H1 (cell line): ENCODE measurements at regions not wholly inside any gene's neighbourhood (a gene's known extent, or its start where the extent isn't known, plus 50 kb on each side); places are given as distances from the start of the nearest gene placed in this dataset.

ENCODE experiments used
- CTCF ChIA-PET: fragments of 300-600 bp; sonication (Branson Sonifier 250); formaldehyde crosslinking; loops from one replicate; lab custom pipeline; 2021; ENCODE audit not compliant: partially characterized antibody; lab: Charles Lee
- POLR2A ChIA-PET: fragments of 300-600 bp; sonication (Branson Sonifier 250); formaldehyde crosslinking; loops from one replicate; lab custom pipeline; 2021; ENCODE audit warnings: inconsistent platforms; ENCODE audit not compliant: partially characterized antibody; lab: Charles Lee
- DNase-seq, 2 experiments: peaks; one replicate each; pipeline versions ENCODE4 v3.0.0 to v3.0.0-alpha.2; 2010 to 2022; ENCODE audit warnings: low spot score in 2 of 2, low read depth in 1 of 2, mixed read lengths in 1 of 2
- FAIRE-seq: peaks from 2 replicates; lab custom pipeline; 2011; peaks lifted over from hg19 to GRCh38; lab: Jason Lieb, UNC
- H2AFZ ChIP-seq: 2 replicates; pipeline ENCODE4 v1.8.1; 2012; ENCODE audit warnings: low read length, inconsistent platforms
- H2AK5ac ChIP-seq: 2 replicates; pipeline ENCODE4 v1.6.1; 2013; ENCODE audit warnings: low read depth, low read length
- H2BK120ac ChIP-seq: replicated peaks from 2 replicates; pipeline ENCODE3; 2013; ENCODE audit warnings: low read depth, low read length, inconsistent platforms
- H2BK12ac ChIP-seq: 2 replicates; pipeline ENCODE4 v1.6.1; 2013; ENCODE audit warnings: low read depth, low read length
- H2BK15ac ChIP-seq: 2 replicates; pipeline ENCODE4 v1.6.1; 2013; ENCODE audit warnings: low read length
- H2BK20ac ChIP-seq: 2 replicates; pipeline ENCODE4 v1.6.1; 2013; ENCODE audit warnings: low read length
- H2BK5ac ChIP-seq: 2 replicates; pipeline ENCODE4 v1.6.1; 2013; ENCODE audit warnings: low read depth, low read length
- H3K14ac ChIP-seq: 2 replicates; pipeline ENCODE4 v1.6.1; 2013; ENCODE audit warnings: inconsistent platforms; ENCODE audit not compliant: insufficient read length
- H3K18ac ChIP-seq: 2 replicates; pipeline ENCODE4 v1.6.1; 2013; ENCODE audit warnings: low read length; ENCODE audit errors: extremely low read depth
- H3K23ac ChIP-seq: 2 replicates; pipeline ENCODE4 v1.6.1; 2013; ENCODE audit warnings: inconsistent platforms; ENCODE audit not compliant: insufficient read length
- H3K23me2 ChIP-seq: 2 replicates; pipeline ENCODE4 v1.6.1; 2013; ENCODE audit warnings: low read depth, low read length
- H3K27ac ChIP-seq: 2 replicates; pipeline ENCODE4 v1.6.1; 2011; ENCODE audit warnings: low read depth, low read length, inconsistent platforms
- H3K27me3 ChIP-seq, 4 experiments: replicated peaks in 1 of 4; 1 replicate in 1 of 4; 2 replicates in 3 of 4; pipeline versions ENCODE4 v1.6.1 to v1.8.1; 2011 to 2013; ENCODE audit warnings: low read length in 3 of 4, mild to moderate bottlenecking in 3 of 4, inconsistent platforms in 2 of 4, mixed read lengths in 2 of 4, moderate library complexity in 1 of 4; ENCODE audit not compliant: control insufficient read depth in 3 of 4, insufficient read depth in 3 of 4; ENCODE audit errors: extremely low read depth in 1 of 4
- H3K36me3 ChIP-seq, 4 experiments: 2 replicates each; pipeline versions ENCODE4 v1.6.1 to v1.8.1; 2011 to 2013; ENCODE audit warnings: mild to moderate bottlenecking in 4 of 4, low read length in 3 of 4, moderate library complexity in 2 of 4, control low read depth in 1 of 4, inconsistent platforms in 1 of 4; ENCODE audit not compliant: insufficient read depth in 4 of 4, control insufficient read depth in 2 of 4
- H3K4ac ChIP-seq: replicated peaks from 2 replicates; pipeline ENCODE3; 2013; ENCODE audit warnings: low read length, low read depth, mixed read lengths, inconsistent platforms; ENCODE audit not compliant: insufficient read length
- H3K4me1 ChIP-seq, 4 experiments: replicated peaks in 1 of 4; 1 replicate in 1 of 4; 2 replicates in 3 of 4; pipeline versions ENCODE4 v1.6.1 to v1.8.1; 2011 to 2013; ENCODE audit warnings: low read length in 3 of 4, inconsistent platforms in 2 of 4, mixed read lengths in 1 of 4; ENCODE audit not compliant: insufficient read depth in 4 of 4, control insufficient read depth in 3 of 4
- H3K4me2 ChIP-seq, 2 experiments: 2 replicates each; pipeline versions ENCODE4 v1.6.1 to v1.8.1; 2011 to 2013; ENCODE audit warnings: low read depth in 2 of 2, low read length in 2 of 2, control low read depth in 1 of 2, inconsistent platforms in 1 of 2, mild to moderate bottlenecking in 1 of 2; ENCODE audit not compliant: insufficient read depth in 1 of 2
- H3K4me3 ChIP-seq, 4 experiments: fragments of 200-600, 300-600 bp in 1 of 4; sonication (generic), shearing (Covaris generic), sonication (Bioruptor Twin) in 1 of 4; 2 replicates each; pipeline versions ENCODE4 v1.5.1 to v1.8.1; 2011 to 2016; ENCODE audit warnings: low read length in 4 of 4, low read depth in 3 of 4, control low read depth in 2 of 4, inconsistent platforms in 2 of 4, mild to moderate bottlenecking in 2 of 4, mixed read lengths in 1 of 4, moderate library complexity in 1 of 4; ENCODE audit not compliant: insufficient read depth in 2 of 4; ENCODE audit errors: extremely low read depth in 1 of 4
- H3K56ac ChIP-seq: replicated peaks from 2 replicates; pipeline ENCODE3; 2013; ENCODE audit warnings: low read depth, mild to moderate bottlenecking, mixed read lengths, low read length, inconsistent platforms; ENCODE audit not compliant: insufficient read length
- H3K79me1 ChIP-seq: 2 replicates; pipeline ENCODE4 v1.6.1; 2013; ENCODE audit warnings: low read depth, low read length, control low read depth
- H3K79me2 ChIP-seq, 2 experiments: 2 replicates each; pipeline versions ENCODE4 v1.6.1 to v1.8.1; 2012 to 2013; ENCODE audit warnings: low read length in 2 of 2, mild to moderate bottlenecking in 2 of 2, inconsistent platforms in 1 of 2; ENCODE audit not compliant: insufficient read depth in 2 of 2, control insufficient read depth in 1 of 2
- H3K9ac ChIP-seq, 4 experiments: replicated peaks in 1 of 4; 1 replicate in 1 of 4; 2 replicates in 3 of 4; pipeline versions ENCODE4 v1.6.1 to v1.8.1; 2011 to 2013; ENCODE audit warnings: low read depth in 3 of 4, low read length in 3 of 4, control low read depth in 2 of 4, mild to moderate bottlenecking in 2 of 4, moderate library complexity in 2 of 4, inconsistent platforms in 1 of 4; ENCODE audit errors: extremely low read depth in 1 of 4
- H3K9me3 ChIP-seq, 2 experiments: 2 replicates each; pipeline versions ENCODE4 v1.6.1 to v1.8.1; 2012 to 2013; ENCODE audit warnings: mild to moderate bottlenecking in 2 of 2, moderate library complexity in 2 of 2, control low read depth in 1 of 2, inconsistent platforms in 1 of 2, low read depth in 1 of 2, low read length in 1 of 2, mixed read lengths in 1 of 2; ENCODE audit not compliant: insufficient read depth in 2 of 2
- H4K20me1 ChIP-seq, 2 experiments: replicated peaks in 1 of 2; 2 replicates each; pipeline versions ENCODE3 to v1.8.1; 2011 to 2013; ENCODE audit warnings: inconsistent platforms in 2 of 2, low read length in 2 of 2, mild to moderate bottlenecking in 1 of 2; ENCODE audit not compliant: insufficient read depth in 2 of 2, control insufficient read depth in 1 of 2
- H4K5ac ChIP-seq: 2 replicates; pipeline ENCODE4 v1.6.1; 2013; ENCODE audit warnings: low read length, low read depth, mixed read lengths, inconsistent platforms; ENCODE audit not compliant: insufficient read length
- H4K8ac ChIP-seq: 2 replicates; pipeline ENCODE4 v1.8.0; 2013; ENCODE audit warnings: mild to moderate bottlenecking, moderate library complexity, low read length, inconsistent platforms; ENCODE audit not compliant: insufficient read depth; ENCODE audit errors: extremely low read depth
- H4K91ac ChIP-seq: replicated peaks from 2 replicates; pipeline ENCODE3; 2013; ENCODE audit warnings: low read length, mixed read lengths, inconsistent platforms; ENCODE audit not compliant: insufficient read length
- ASH2L ChIP-seq: fragments of 200-600, 300-600 bp; sonication (generic); IDR thresholded peaks from one replicate; pipeline ENCODE4 v1.7.1; 2017; ENCODE audit warnings: low read length
- CEBPB ChIP-seq: IDR thresholded peaks from 2 replicates; pipeline ENCODE4 v1.6.1; 2012; ENCODE audit warnings: low read depth, low read length
- EGR1 ChIP-seq: IDR thresholded peaks from 2 replicates; pipeline ENCODE4 v1.6.1; 2011; ENCODE audit warnings: low read depth, low read length, borderline replicate concordance
- POU5F1 ChIP-seq: IDR thresholded peaks from 2 replicates; pipeline ENCODE4 v1.6.1; 2011; ENCODE audit warnings: low read depth, mild to moderate bottlenecking, low read length, moderate library complexity
- RAD21 ChIP-seq, 2 experiments: IDR thresholded peaks in 1 of 2; conservative IDR thresholded peaks in 1 of 2; 2 replicates each; pipeline ENCODE4 v1.6.1; 2011; ENCODE audit warnings: low read depth in 2 of 2, low read length in 2 of 2, improper control_type of control experiment in 1 of 2, inconsistent platforms in 1 of 2, mild to moderate bottlenecking in 1 of 2, moderate library complexity in 1 of 2
- SP2 ChIP-seq: IDR thresholded peaks from 2 replicates; pipeline ENCODE4 v1.6.1; 2012; ENCODE audit warnings: mild to moderate bottlenecking, low read length, inconsistent platforms
- TCF12 ChIP-seq: IDR thresholded peaks from 2 replicates; pipeline ENCODE4 v1.6.1; 2011; ENCODE audit warnings: low read depth, mild to moderate bottlenecking, low read length
- TEAD4 ChIP-seq: IDR thresholded peaks from 2 replicates; pipeline ENCODE4 v1.6.1; 2012; ENCODE audit warnings: low read depth, low read length, inconsistent platforms, mixed read lengths
- WGBS, 2 experiments: shearing (Covaris generic) in 1 of 2; methylation state at CpG; one replicate each; pipeline versions ENCODE4 v1.1.6 to v1.1.7; 2013 to 2015; ENCODE audit warnings: low lambda C conversion rate in 2 of 2, mixed read lengths in 2 of 2, inconsistent platforms in 1 of 2, low coverage in 1 of 2, missing lambda C conversion rate in 1 of 2; ENCODE audit not compliant: insufficient replicate concordance in 2 of 2, insufficient coverage in 1 of 2, insufficient read length in 1 of 2; ENCODE audit errors: extremely low coverage in 1 of 2, missing lambda C conversion rate in 1 of 2; 5-methylcytosine and 5-hydroxymethylcytosine counted together
- TF ChIP-seq, protein P1 (sequence below), 3 experiments: IDR thresholded peaks; 1 replicate in 2 of 3; 2 replicates in 1 of 3; pipeline versions ENCODE4 v1.5.1 to v1.6.1; 2011; ENCODE audit warnings: low read length in 3 of 3, mild to moderate bottlenecking in 3 of 3, inconsistent platforms in 2 of 3, low read depth in 1 of 3, moderate library complexity in 1 of 3; ENCODE audit not compliant: insufficient read depth in 1 of 3; ENCODE audit errors: control extremely low read depth in 1 of 3
- TF ChIP-seq, protein P2 (sequence below): IDR thresholded peaks from 2 replicates; pipeline ENCODE4 v1.6.1; 2012; ENCODE audit warnings: low read length, inconsistent platforms

DNA sequence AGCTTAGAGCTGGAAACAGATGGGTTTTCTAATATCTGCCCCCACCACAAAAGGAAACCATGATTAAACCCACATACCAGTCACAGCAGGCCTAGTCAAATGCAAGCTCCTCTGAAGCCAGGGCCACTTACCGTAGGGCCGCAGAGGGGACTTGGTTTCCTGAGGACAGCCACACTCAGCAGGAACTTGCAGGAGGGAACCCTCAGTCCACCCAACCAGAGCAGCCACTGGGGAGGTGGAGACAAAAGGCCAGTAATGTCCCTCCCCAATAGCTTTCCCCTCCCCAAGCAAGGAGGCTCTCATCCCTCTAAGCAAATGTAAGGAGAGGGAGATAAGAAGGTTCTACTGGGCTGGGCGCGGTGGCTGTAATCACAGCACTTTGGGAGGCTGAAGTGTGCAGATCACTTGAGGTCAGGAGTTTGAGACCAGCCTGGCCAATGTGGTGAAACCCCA, 384.4 kb upstream of the JARID2 start:
- 33% methylated on average over 4 of the region's 4 CpGs; no CpG with 5 or more reads in 1 of the 2 experiments for WGBS, 2 experiments
- Histone ChIP-seq H4K20me1 (no peaks in the 10 kb centered on the region), H2AFZ (no peak overlapping the region), H3K4me2 (peak overlapping the region in 1 of 2 experiments; percentile 31; a peak in 1 of 4 replicates), H3K56ac (no peak overlapping the region), H3K23ac (no peak overlapping the region), H3K18ac (no peak overlapping the region), H3K27me3 (no peaks in the 10 kb centered on the region), H2BK12ac (no peak overlapping the region), H3K27ac (no peak overlapping the region), H3K9ac (no peak overlapping the region), H3K14ac (no peak overlapping the region), H3K36me3 (no peaks in the 10 kb centered on the region), H3K4ac (no peak overlapping the region), H3K9me3 (no peaks in the 10 kb centered on the region), H2BK15ac (no peak overlapping the region), H3K4me1 (peaks cover 0 to 15% (median 11%) of the 10 kb centered on the region in 4 experiments), H2BK120ac (no peak overlapping the region), H3K79me2 (no peaks in the 10 kb centered on the region), H2BK20ac (no peak overlapping the region), H2AK5ac (no peak overlapping the region), H3K4me3 (no peak overlapping the region), H4K5ac (no peak overlapping the region), H2BK5ac (peak overlapping the region; percentile 46; the same call in 1 of the 2 replicates), H4K91ac (no peak overlapping the region), H3K23me2 (no peaks in the 10 kb centered on the region), H3K79me1 (0 out of 2 replicates have a peak, but pooled peaks cover 3% of the 10 kb centered on the region), H4K8ac (no peak overlapping the region)
- DNase-seq (peak in 1 of 2 experiments; percentile 62), FAIRE-seq (no peak)
- ChIA-PET POLR2A (interaction anchor here (0.6 to 1.2 kb wide), 3 partner anchors 12 to 93 kb away, joined by 3 read pairs; no protein-coding TSS in a partner anchor), CTCF (interaction anchor here (1.2 kb wide), 1 partner anchor 15 kb away, joined by 3 read pairs; no protein-coding TSS in a partner anchor)
- TF ChIP-seq POU5F1: no peak
- TF ChIP-seq, protein P1, sequence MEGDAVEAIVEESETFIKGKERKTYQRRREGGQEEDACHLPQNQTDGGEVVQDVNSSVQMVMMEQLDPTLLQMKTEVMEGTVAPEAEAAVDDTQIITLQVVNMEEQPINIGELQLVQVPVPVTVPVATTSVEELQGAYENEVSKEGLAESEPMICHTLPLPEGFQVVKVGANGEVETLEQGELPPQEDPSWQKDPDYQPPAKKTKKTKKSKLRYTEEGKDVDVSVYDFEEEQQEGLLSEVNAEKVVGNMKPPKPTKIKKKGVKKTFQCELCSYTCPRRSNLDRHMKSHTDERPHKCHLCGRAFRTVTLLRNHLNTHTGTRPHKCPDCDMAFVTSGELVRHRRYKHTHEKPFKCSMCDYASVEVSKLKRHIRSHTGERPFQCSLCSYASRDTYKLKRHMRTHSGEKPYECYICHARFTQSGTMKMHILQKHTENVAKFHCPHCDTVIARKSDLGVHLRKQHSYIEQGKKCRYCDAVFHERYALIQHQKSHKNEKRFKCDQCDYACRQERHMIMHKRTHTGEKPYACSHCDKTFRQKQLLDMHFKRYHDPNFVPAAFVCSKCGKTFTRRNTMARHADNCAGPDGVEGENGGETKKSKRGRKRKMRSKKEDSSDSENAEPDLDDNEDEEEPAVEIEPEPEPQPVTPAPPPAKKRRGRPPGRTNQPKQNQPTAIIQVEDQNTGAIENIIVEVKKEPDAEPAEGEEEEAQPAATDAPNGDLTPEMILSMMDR (IDR thresholded peaks at IDR 0.05; ENCODE audit: control extremely low read depth in 1 of 3, insufficient read depth in 1 of 3, low read depth in 1 of 3, low read length in 3 of 3): no peak
- TF ChIP-seq CEBPB: no peak
- TF ChIP-seq EGR1: 0 out of 2 replicates have a peak, but pooled peaks have one; percentile 10
- TF ChIP-seq SP2: no peak
- TF ChIP-seq, protein P2, sequence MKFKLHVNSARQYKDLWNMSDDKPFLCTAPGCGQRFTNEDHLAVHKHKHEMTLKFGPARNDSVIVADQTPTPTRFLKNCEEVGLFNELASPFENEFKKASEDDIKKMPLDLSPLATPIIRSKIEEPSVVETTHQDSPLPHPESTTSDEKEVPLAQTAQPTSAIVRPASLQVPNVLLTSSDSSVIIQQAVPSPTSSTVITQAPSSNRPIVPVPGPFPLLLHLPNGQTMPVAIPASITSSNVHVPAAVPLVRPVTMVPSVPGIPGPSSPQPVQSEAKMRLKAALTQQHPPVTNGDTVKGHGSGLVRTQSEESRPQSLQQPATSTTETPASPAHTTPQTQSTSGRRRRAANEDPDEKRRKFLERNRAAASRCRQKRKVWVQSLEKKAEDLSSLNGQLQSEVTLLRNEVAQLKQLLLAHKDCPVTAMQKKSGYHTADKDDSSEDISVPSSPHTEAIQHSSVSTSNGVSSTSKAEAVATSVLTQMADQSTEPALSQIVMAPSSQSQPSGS: no peak
- TF ChIP-seq ASH2L: peak; percentile 36
- peak in 1 of 2 experiments; percentile 24; a peak in 2 of 4 replicates for TF ChIP-seq RAD21 (IDR thresholded peaks at IDR 0.05 in 1 of 2, conservative IDR thresholded peaks at IDR 0.05 in 1 of 2; ENCODE audit: low read depth in 2 of 2, low read length in 2 of 2)
- peak; percentile 91 for TF ChIP-seq TEAD4
- TF ChIP-seq TCF12: no peak
